ENCODE measurements at regions not wholly inside any gene's neighbourhood (a gene's known extent, or its start where the extent isn't known, plus 50 kb on each side); places are given as distances from the start of the nearest gene placed in this dataset.

GRCh38 chr5:86038566-86038965, 579.2 kb upstream of the COX7C start:
- no peak overlapping the region for H3K4me3 ChIP-seq (ENCODE audit: low read depth, low read length)

GRCh38 chr5:86039351-86039750, 578.4 kb upstream of the COX7C start:
- no peaks in the 10 kb centered on the region for H3K4me1 ChIP-seq (ENCODE audit: control insufficient read depth, insufficient read depth, low read length, poor library complexity, severe bottlenecking)
- H3K4me3 Mint-ChIP-seq = no peak overlapping the region
- no peak overlapping the region for H3K4me3 ChIP-seq (ENCODE audit: low read depth, low read length)
- no peaks in the 10 kb centered on the region for H3K27me3 Mint-ChIP-seq
- no peaks in the 10 kb centered on the region for H3K27me3 ChIP-seq (ENCODE audit: control insufficient read depth, insufficient read depth, low read length)
- no peaks in the 10 kb centered on the region for H3K36me3 ChIP-seq (ENCODE audit: control insufficient read depth, insufficient read depth, low read length)
- H3K27ac Mint-ChIP-seq = no peak overlapping the region
- H3K4me1 Mint-ChIP-seq = no peaks in the 10 kb centered on the region
- H3K9me3 ChIP-seq (ENCODE audit: control insufficient read depth in 2 of 2, low read length in 2 of 2) = no peaks in the 10 kb centered on the region
- H3K36me3 Mint-ChIP-seq = no peaks in the 10 kb centered on the region
- peaks cover 0 to 8% (median 5%) of the 10 kb centered on the region in 7 donors for H3K9me3 Mint-ChIP-seq
- no peak for ATAC-seq (ENCODE audit: low read depth in 2 of 2)
- no peak for DNase-seq
- H3K27ac ChIP-seq (ENCODE audit: insufficient read depth, low read length, poor library complexity, severe bottlenecking) = no peak overlapping the region

More at GRCh38 chr5:86038566-86038965, 579.2 kb upstream of the COX7C start:
- ATAC-seq (ENCODE audit: low read depth in 2 of 2) (no peak), DNase-seq (no peak)
- Mint-ChIP-seq H3K27me3 (no peaks in the 10 kb centered on the region), H3K9me3 (peaks cover 0 to 14% (median 6%) of the 10 kb centered on the region in 7 donors), H3K4me3 (no peak overlapping the region), H3K27ac (no peak overlapping the region), H3K4me1 (no peaks in the 10 kb centered on the region), H3K36me3 (no peaks in the 10 kb centered on the region)
- Histone ChIP-seq H3K9me3 (ENCODE audit: control insufficient read depth in 2 of 2, low read length in 2 of 2) (no peaks in the 10 kb centered on the region), H3K4me1 (ENCODE audit: control insufficient read depth, insufficient read depth, low read length, poor library complexity, severe bottlenecking) (no peaks in the 10 kb centered on the region), H3K36me3 (ENCODE audit: control insufficient read depth, insufficient read depth, low read length) (no peaks in the 10 kb centered on the region), H3K27me3 (ENCODE audit: control insufficient read depth, insufficient read depth, low read length) (no peaks in the 10 kb centered on the region), H3K27ac (ENCODE audit: insufficient read depth, low read length, poor library complexity, severe bottlenecking) (no peak overlapping the region)

- Mint-ChIP-seq H3K4me1 (no peaks in the 10 kb centered on the region), H3K27ac (no peak overlapping the region), H3K9me3 (peaks cover 0 to 6% (median 3%) of the 10 kb centered on the region in 7 donors), H3K4me3 (no peak overlapping the region), H3K27me3 (no peaks in the 10 kb centered on the region), H3K36me3 (no peaks in the 10 kb centered on the region)
- Histone ChIP-seq H3K36me3 (ENCODE audit: control insufficient read depth, insufficient read depth, low read length) (no peaks in the 10 kb centered on the region), H3K27ac (ENCODE audit: insufficient read depth, low read length, poor library complexity, severe bottlenecking) (no peak overlapping the region), H3K4me1 (ENCODE audit: control insufficient read depth, insufficient read depth, low read length, poor library complexity, severe bottlenecking) (no peaks in the 10 kb centered on the region), H3K27me3 (ENCODE audit: control insufficient read depth, insufficient read depth, low read length) (no peaks in the 10 kb centered on the region), H3K4me3 (ENCODE audit: low read depth, low read length) (no peak overlapping the region), H3K9me3 (ENCODE audit: control insufficient read depth in 2 of 2, low read length in 2 of 2) (no peaks in the 10 kb centered on the region)
- ATAC-seq (ENCODE audit: low read depth in 2 of 2) (no peak), DNase-seq (no peak)
These were observed 547.0 kb upstream of the COX7C start for GRCh38 chr5:86070719-86071118.

- no peak for DNase-seq
- Histone ChIP-seq H3K4me3 (ENCODE audit: low read depth, low read length) (no peak overlapping the region), H3K9me3 (ENCODE audit: control insufficient read depth in 2 of 2, low read length in 2 of 2) (no peaks in the 10 kb centered on the region), H3K36me3 (ENCODE audit: control insufficient read depth, insufficient read depth, low read length) (no peaks in the 10 kb centered on the region), H3K4me1 (ENCODE audit: control insufficient read depth, insufficient read depth, low read length, poor library complexity, severe bottlenecking) (no peaks in the 10 kb centered on the region), H3K27me3 (ENCODE audit: control insufficient read depth, insufficient read depth, low read length) (no peaks in the 10 kb centered on the region), H3K27ac (ENCODE audit: insufficient read depth, low read length, poor library complexity, severe bottlenecking) (no peak overlapping the region)
- Mint-ChIP-seq H3K27me3 (no peaks in the 10 kb centered on the region), H3K9me3 (peaks cover 0 to 16% (median 3%) of the 10 kb centered on the region in 7 donors), H3K4me1 (no peaks in the 10 kb centered on the region), H3K27ac (no peak overlapping the region), H3K36me3 (no peaks in the 10 kb centered on the region), H3K4me3 (no peak overlapping the region)
- no peak for ATAC-seq (ENCODE audit: low read depth in 2 of 2)
These were observed 543.4 kb upstream of the COX7C start for GRCh38 chr5:86074297-86074696.

- no peak overlapping the region for H3K4me3 Mint-ChIP-seq
- Histone ChIP-seq H3K27ac (ENCODE audit: insufficient read depth, low read length, poor library complexity, severe bottlenecking) (no peak overlapping the region), H3K36me3 (ENCODE audit: control insufficient read depth, insufficient read depth, low read length) (no peaks in the 10 kb centered on the region), H3K4me1 (ENCODE audit: control insufficient read depth, insufficient read depth, low read length, poor library complexity, severe bottlenecking) (no peaks in the 10 kb centered on the region), H3K4me3 (ENCODE audit: low read depth, low read length) (no peak overlapping the region), H3K27me3 (ENCODE audit: control insufficient read depth, insufficient read depth, low read length) (no peaks in the 10 kb centered on the region), H3K9me3 (ENCODE audit: control insufficient read depth in 2 of 2, low read length in 2 of 2) (no peaks in the 10 kb centered on the region)
- H3K9me3 Mint-ChIP-seq = peaks cover 0 to 20% (median 5%) of the 10 kb centered on the region in 7 donors
- H3K27ac Mint-ChIP-seq = no peak overlapping the region
- no peak for DNase-seq
- ATAC-seq (ENCODE audit: low read depth in 2 of 2) = no peak
- H3K27me3 Mint-ChIP-seq = no peaks in the 10 kb centered on the region
- H3K4me1 Mint-ChIP-seq = no peaks in the 10 kb centered on the region
- H3K36me3 Mint-ChIP-seq = no peaks in the 10 kb centered on the region
These were observed 542.6 kb upstream of the COX7C start for GRCh38 chr5:86075139-86075538.

GRCh38 chr5:86095092-86095491, 522.6 kb upstream of the COX7C start:
- Histone ChIP-seq H3K27me3 (ENCODE audit: control insufficient read depth, insufficient read depth, low read length) (no peaks in the 10 kb centered on the region), H3K4me1 (ENCODE audit: control insufficient read depth, insufficient read depth, low read length, poor library complexity, severe bottlenecking) (no peaks in the 10 kb centered on the region), H3K9me3 (ENCODE audit: control insufficient read depth in 2 of 2, low read length in 2 of 2) (no peaks in the 10 kb centered on the region), H3K4me3 (ENCODE audit: low read depth, low read length) (no peak overlapping the region), H3K27ac (ENCODE audit: insufficient read depth, low read length, poor library complexity, severe bottlenecking) (no peak overlapping the region), H3K36me3 (ENCODE audit: control insufficient read depth, insufficient read depth, low read length) (no peaks in the 10 kb centered on the region)
- H3K27me3 Mint-ChIP-seq = no peaks in the 10 kb centered on the region
- H3K4me1 Mint-ChIP-seq = no peaks in the 10 kb centered on the region
- DNase-seq = no peak
- no peak overlapping the region for H3K4me3 Mint-ChIP-seq
- no peak overlapping the region for H3K27ac Mint-ChIP-seq
- no peak for ATAC-seq (ENCODE audit: low read depth in 2 of 2)
- no peaks in the 10 kb centered on the region for H3K36me3 Mint-ChIP-seq
- H3K9me3 Mint-ChIP-seq = peaks cover 0 to 8% (median 2%) of the 10 kb centered on the region in 7 donors

GRCh38 chr5:86101966-86102365, 515.8 kb upstream of the COX7C start:
- ATAC-seq (ENCODE audit: low read depth in 2 of 2) (no peak), DNase-seq (no peak)
- Histone ChIP-seq H3K27me3 (ENCODE audit: control insufficient read depth, insufficient read depth, low read length) (no peaks in the 10 kb centered on the region), H3K4me3 (ENCODE audit: low read depth, low read length) (no peak overlapping the region), H3K4me1 (ENCODE audit: control insufficient read depth, insufficient read depth, low read length, poor library complexity, severe bottlenecking) (no peaks in the 10 kb centered on the region), H3K27ac (ENCODE audit: insufficient read depth, low read length, poor library complexity, severe bottlenecking) (no peak overlapping the region), H3K36me3 (ENCODE audit: control insufficient read depth, insufficient read depth, low read length) (no peaks in the 10 kb centered on the region), H3K9me3 (ENCODE audit: control insufficient read depth in 2 of 2, low read length in 2 of 2) (no peaks in the 10 kb centered on the region)
- Mint-ChIP-seq H3K9me3 (peaks cover 0 to 7% (median 2%) of the 10 kb centered on the region in 7 donors), H3K4me1 (no peaks in the 10 kb centered on the region), H3K27me3 (no peaks in the 10 kb centered on the region), H3K27ac (no peak overlapping the region), H3K4me3 (no peak overlapping the region), H3K36me3 (no peaks in the 10 kb centered on the region)

GRCh38 chr5:86108825-86109224, 508.9 kb upstream of the COX7C start:
- peaks cover 0 to 11% (median 7%) of the 10 kb centered on the region in 7 donors for H3K9me3 Mint-ChIP-seq
- H3K4me3 Mint-ChIP-seq = no peak overlapping the region
- no peak overlapping the region for H3K27ac Mint-ChIP-seq
- no peak overlapping the region for H3K27ac ChIP-seq (ENCODE audit: insufficient read depth, low read length, poor library complexity, severe bottlenecking)
- H3K36me3 Mint-ChIP-seq = no peaks in the 10 kb centered on the region
- H3K27me3 Mint-ChIP-seq = no peaks in the 10 kb centered on the region
- H3K9me3 ChIP-seq (ENCODE audit: control insufficient read depth in 2 of 2, low read length in 2 of 2) = no peaks in the 10 kb centered on the region
- ATAC-seq (ENCODE audit: low read depth in 2 of 2) (no peak), DNase-seq (no peak)
- H3K4me1 Mint-ChIP-seq = no peaks in the 10 kb centered on the region
- H3K4me1 ChIP-seq (ENCODE audit: control insufficient read depth, insufficient read depth, low read length, poor library complexity, severe bottlenecking) = no peaks in the 10 kb centered on the region
- no peaks in the 10 kb centered on the region for H3K36me3 ChIP-seq (ENCODE audit: control insufficient read depth, insufficient read depth, low read length)
- no peak overlapping the region for H3K4me3 ChIP-seq (ENCODE audit: low read depth, low read length)
- no peaks in the 10 kb centered on the region for H3K27me3 ChIP-seq (ENCODE audit: control insufficient read depth, insufficient read depth, low read length)
